T-cell (primary cell): ENCODE measurements at regions not wholly inside any gene's neighbourhood (a gene's known extent, or its start where the extent isn't known, plus 50 kb on each side); places are given as distances from the start of the nearest gene placed in this dataset.
"Not testable (repeated sequence)": the region's sequence is repeated elsewhere in the genome, so short reads cannot be mapped to it uniquely, and the experiment has no call there.

ENCODE experiments used
- ATAC-seq, 4 experiments: fragments of 200-7000 bp in 3 of 4; fragments of 150-1000 bp in 1 of 4; cut with Tn5 transposase; replicated peaks in 1 of 4; 1 replicate in 3 of 4; 2 replicates in 1 of 4; pipeline ENCODE4 v1.10.0; 2021; ENCODE audit warnings: moderate library complexity in 3 of 4, mild to moderate bottlenecking in 2 of 4, moderate number of reproducible peaks in 1 of 4
- CTCF ChIA-PET, 2 donors: fragments of 300-600 bp; sonication (Branson Sonifier 250); formaldehyde crosslinking; loops; one replicate each; lab custom pipeline; 2022; ENCODE audit warnings: antibody characterized with exemption in 2 of 2; lab: Charles Lee
- POLR2A ChIA-PET, 2 donors: fragments of 300-600 bp; sonication (Branson Sonifier 250); formaldehyde crosslinking; loops; one replicate each; lab custom pipeline; 2022; ENCODE audit warnings: antibody characterized with exemption in 2 of 2; lab: Charles Lee
- DNase-seq, 35 experiments: peaks; one replicate each; pipeline versions ENCODE4 v3.0.0 to v3.0.0-alpha.2; 2013 to 2023
- H3K27ac ChIP-seq: one replicate; pipeline ENCODE4 v1.5.1; 2013; ENCODE audit warnings: low read length
- H3K27me3 ChIP-seq, 2 experiments: replicated peaks in 1 of 2; 1 replicate in 1 of 2; 2 replicates in 1 of 2; pipeline versions ENCODE4 v1.6.1 to v1.7.0; 2013; ENCODE audit warnings: low read length in 1 of 2, mixed read lengths in 1 of 2; ENCODE audit not compliant: control insufficient read depth in 2 of 2, insufficient read depth in 2 of 2; ENCODE audit errors: extremely low read depth in 1 of 2
- H3K36me3 ChIP-seq, 2 donors: 1 replicate in 1 of 2; 2 replicates in 1 of 2; pipeline versions ENCODE4 v1.6.1 to v1.7.0; 2013; ENCODE audit warnings: low read length in 1 of 2; ENCODE audit not compliant: control insufficient read depth in 2 of 2, insufficient read depth in 1 of 2; ENCODE audit errors: extremely low read depth in 1 of 2
- H3K4me1 ChIP-seq, 2 experiments: 1 replicate in 1 of 2; 2 replicates in 1 of 2; pipeline versions ENCODE4 v1.6.1 to v1.7.0; 2013; ENCODE audit warnings: low read length in 2 of 2, mixed read lengths in 1 of 2; ENCODE audit not compliant: insufficient read depth in 2 of 2, control insufficient read depth in 1 of 2; ENCODE audit errors: extremely low read depth in 1 of 2
- H3K4me3 ChIP-seq, 2 donors: 1 replicate in 1 of 2; 2 replicates in 1 of 2; pipeline versions ENCODE4 v1.5.1 to v1.7.0; 2013; ENCODE audit warnings: mild to moderate bottlenecking in 2 of 2, low read length in 1 of 2, moderate library complexity in 1 of 2; ENCODE audit not compliant: control insufficient read depth in 1 of 2; ENCODE audit errors: extremely low read depth in 1 of 2
- H3K9me3 ChIP-seq: 2 replicates; pipeline ENCODE4 v1.7.0; 2013
- H3K27ac Mint-ChIP-seq, 2 donors: one replicate each; pipeline ENCODE4 v1.8.0; 2020 to 2021; ENCODE audit warnings: mild to moderate bottlenecking in 2 of 2, mixed read lengths in 2 of 2
- H3K27me3 Mint-ChIP-seq, 2 donors: one replicate each; pipeline ENCODE4 v1.8.0; 2021 to 2022; ENCODE audit warnings: mixed read lengths in 2 of 2
- H3K36me3 Mint-ChIP-seq: one replicate; pipeline ENCODE4 v1.8.0; 2021; ENCODE audit warnings: mixed read lengths
- H3K4me1 Mint-ChIP-seq, 3 donors: one replicate each; pipeline ENCODE4 v1.8.0; 2020 to 2022; ENCODE audit warnings: mixed read lengths in 3 of 3, mild to moderate bottlenecking in 1 of 3
- H3K4me3 Mint-ChIP-seq, 3 donors: one replicate each; pipeline ENCODE4 v1.8.0; 2020 to 2022; ENCODE audit warnings: mild to moderate bottlenecking in 3 of 3, mixed read lengths in 3 of 3, moderate library complexity in 3 of 3
- H3K9me3 Mint-ChIP-seq, 3 donors: one replicate each; pipeline ENCODE4 v1.8.0; 2020 to 2022; ENCODE audit warnings: mixed read lengths in 3 of 3
- WGBS: methylation state at CpG from one replicate; pipeline ENCODE4 v1.1.5; 2013; ENCODE audit warnings: missing lambda C conversion rate; ENCODE audit not compliant: insufficient coverage; 5-methylcytosine and 5-hydroxymethylcytosine counted together

GRCh38 chr1:99439433-99440075 is 175.3 kb downstream of the PLPPR4 start:
- H3K4me1 ChIP-seq = no peaks in the 10 kb centered on the region
- no peak for DNase-seq
- no peak overlapping the region for H3K4me3 Mint-ChIP-seq
- H3K27me3 Mint-ChIP-seq = peaks cover 0 to 3% of the 10 kb centered on the region in 2 donors
- H3K4me3 ChIP-seq = no peak overlapping the region
- no peak for ATAC-seq
- no peak overlapping the region for H3K27ac Mint-ChIP-seq
- H3K4me1 Mint-ChIP-seq = peaks cover 0 to 6% (median 6%) of the 10 kb centered on the region in 3 donors
- CTCF ChIA-PET = interaction anchor here in 1 of 2 donors (0.5 kb wide), 1 partner anchor 1025 kb away, joined by 4 read pairs; no protein-coding TSS in a partner anchor
- POLR2A ChIA-PET = no interaction called here
- no peaks in the 10 kb centered on the region for H3K36me3 Mint-ChIP-seq
- no peaks in the 10 kb centered on the region for H3K36me3 ChIP-seq
- no peak overlapping the region for H3K27ac ChIP-seq
- H3K27me3 ChIP-seq = no peaks in the 10 kb centered on the region
- H3K9me3 Mint-ChIP-seq = no peaks in the 10 kb centered on the region
- 71% methylated on average over 1 of the region's 3 CpGs for WGBS
- no peaks in the 10 kb centered on the region for H3K9me3 ChIP-seq

- Mint-ChIP-seq H3K9me3 (no peaks in the 10 kb centered on the region), H3K36me3 (no peaks in the 10 kb centered on the region), H3K4me1 (peaks cover 0 to 6% (median 6%) of the 10 kb centered on the region in 3 donors), H3K27me3 (no peaks in the 10 kb centered on the region), H3K27ac (no peak overlapping the region), H3K4me3 (no peak overlapping the region)
- 38% methylated on average over 1 of the region's 6 CpGs for WGBS
- H3K27ac ChIP-seq = no peak overlapping the region
- ATAC-seq (no peak), DNase-seq (no peak)
- no peaks in the 10 kb centered on the region for H3K36me3 ChIP-seq
- H3K4me3 ChIP-seq = no peak overlapping the region
- H3K4me1 ChIP-seq = no peaks in the 10 kb centered on the region
- CTCF ChIA-PET = no interaction called here
- POLR2A ChIA-PET = no interaction called here
- H3K27me3 ChIP-seq = no peaks in the 10 kb centered on the region
- H3K9me3 ChIP-seq = no peaks in the 10 kb centered on the region
Measured at GRCh38 chr1:99441299-99442095, 177.2 kb downstream of the PLPPR4 start.

GRCh38 chr1:99444211-99444927 is 180.1 kb downstream of the PLPPR4 start:
- DNase-seq, H3K27me3 ChIP-seq, H3K36me3 Mint-ChIP-seq, H3K27ac ChIP-seq, ATAC-seq, H3K9me3 Mint-ChIP-seq, H3K27me3 Mint-ChIP-seq, H3K4me3 ChIP-seq, CTCF ChIA-PET, H3K4me1 ChIP-seq, H3K4me3 Mint-ChIP-seq, H3K9me3 ChIP-seq, H3K36me3 ChIP-seq, H3K4me1 Mint-ChIP-seq, H3K27ac Mint-ChIP-seq: not testable (repeated sequence)
- POLR2A ChIA-PET = interaction anchor here in 1 of 2 donors (0.7 kb wide), 1 partner anchor 277 kb away, joined by 4 read pairs; no protein-coding TSS in a partner anchor
- WGBS = 71% methylated on average over 2 of the region's 6 CpGs

DNA sequence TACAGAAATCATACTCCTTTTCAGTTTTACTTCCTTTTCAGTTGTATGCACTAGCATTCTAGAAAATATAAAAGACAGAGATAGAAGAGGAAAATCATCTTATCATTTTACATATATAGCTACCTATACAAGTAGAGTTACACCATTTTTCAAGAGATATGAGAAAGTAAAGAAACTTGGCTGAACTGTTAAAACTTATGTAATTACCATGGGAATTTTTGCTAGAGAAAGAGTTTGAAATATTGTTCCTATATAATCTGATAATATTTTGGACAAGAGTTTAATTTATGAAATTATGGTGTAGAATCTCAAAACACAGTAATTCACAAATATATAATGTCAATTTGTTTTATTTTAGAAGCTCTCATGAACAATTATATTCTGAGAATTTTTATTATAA is 180.8 kb downstream of the PLPPR4 start:
- Mint-ChIP-seq H3K27me3 (peaks cover 0 to 4% of the 10 kb centered on the region in 2 donors), H3K36me3 (no peaks in the 10 kb centered on the region), H3K4me1 (peaks cover 0 to 6% (median 6%) of the 10 kb centered on the region in 3 donors), H3K9me3 (no peaks in the 10 kb centered on the region), H3K4me3 (no peak overlapping the region), H3K27ac (no peak overlapping the region)
- Histone ChIP-seq H3K27me3 (no peaks in the 10 kb centered on the region), H3K9me3 (no peaks in the 10 kb centered on the region), H3K4me3 (no peak overlapping the region), H3K4me1 (no peaks in the 10 kb centered on the region), H3K36me3 (no peaks in the 10 kb centered on the region), H3K27ac (no peak overlapping the region)
- no peak for DNase-seq
- ATAC-seq = no peak
- ChIA-PET POLR2A (no interaction called here), CTCF (no interaction called here)

DNA sequence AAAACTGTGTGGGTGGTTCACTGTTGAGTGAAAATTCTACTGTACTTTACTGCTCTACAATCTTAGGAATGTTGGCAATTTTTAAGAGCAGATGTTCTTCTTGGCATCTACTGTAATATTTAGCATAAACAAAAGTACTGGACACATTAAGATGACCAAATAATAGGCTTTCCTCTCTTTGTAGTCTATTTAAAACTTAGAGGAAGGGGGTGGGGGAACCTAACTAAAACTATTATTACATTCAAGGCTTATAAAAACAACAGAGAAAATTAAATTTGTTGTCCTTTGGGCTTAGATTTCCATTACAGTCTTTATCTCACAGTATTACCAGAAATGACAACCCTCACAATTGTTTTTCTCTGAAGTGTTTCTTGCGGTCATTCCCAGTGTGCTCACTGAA is 181.2 kb downstream of the PLPPR4 start:
- no peaks in the 10 kb centered on the region for H3K27me3 ChIP-seq
- no peak overlapping the region for H3K4me3 Mint-ChIP-seq
- H3K27ac ChIP-seq = no peak overlapping the region
- POLR2A ChIA-PET = no interaction called here
- H3K4me1 Mint-ChIP-seq = peaks cover 0 to 6% (median 6%) of the 10 kb centered on the region in 3 donors
- no peaks in the 10 kb centered on the region for H3K36me3 ChIP-seq
- no peaks in the 10 kb centered on the region for H3K9me3 ChIP-seq
- no peaks in the 10 kb centered on the region for H3K4me1 ChIP-seq
- no peak for ATAC-seq
- H3K9me3 Mint-ChIP-seq = no peaks in the 10 kb centered on the region
- WGBS = no CpG with 5 or more reads among the region's 1 CpG
- H3K36me3 Mint-ChIP-seq = no peaks in the 10 kb centered on the region
- no peak for DNase-seq
- H3K27ac Mint-ChIP-seq = no peak overlapping the region
- H3K4me3 ChIP-seq = no peak overlapping the region
- CTCF ChIA-PET = no interaction called here
- peaks cover 0 to 4% of the 10 kb centered on the region in 2 donors for H3K27me3 Mint-ChIP-seq

- H3K36me3 Mint-ChIP-seq = no peaks in the 10 kb centered on the region
- H3K27ac ChIP-seq = no peak overlapping the region
- no peaks in the 10 kb centered on the region for H3K4me1 Mint-ChIP-seq
- no peaks in the 10 kb centered on the region for H3K9me3 Mint-ChIP-seq
- H3K4me3 Mint-ChIP-seq = no peak overlapping the region
- CTCF ChIA-PET = no interaction called here
- H3K27ac Mint-ChIP-seq = no peak overlapping the region
- no peaks in the 10 kb centered on the region for H3K36me3 ChIP-seq
- H3K4me1 ChIP-seq = no peaks in the 10 kb centered on the region
- no peaks in the 10 kb centered on the region for H3K9me3 ChIP-seq
- H3K27me3 ChIP-seq = no peaks in the 10 kb centered on the region
- no peak overlapping the region for H3K4me3 ChIP-seq
- no peak for ATAC-seq
- peaks cover 0 to 4% of the 10 kb centered on the region in 2 donors for H3K27me3 Mint-ChIP-seq
- POLR2A ChIA-PET = no interaction called here
- DNase-seq = no peak
Measured at GRCh38 chr1:99447721-99448120, 183.4 kb downstream of the PLPPR4 start.
